GM06990 (cell line): ENCODE measurements at regions not wholly inside any gene's neighbourhood (a gene's known extent, or its start where the extent isn't known, plus 50 kb on each side); places are given as distances from the start of the nearest gene placed in this dataset.
"Not testable (repeated sequence)": the region's sequence is repeated elsewhere in the genome, so short reads cannot be mapped to it uniquely, and the experiment has no call there.

Experiments
- DNase-seq: peaks from one replicate; pipeline ENCODE4 v3.0.0-alpha.2; 2011; ENCODE audit not compliant: insufficient read length; ENCODE audit errors: extremely low read depth
- H3K27me3 ChIP-seq: replicated peaks from 2 replicates; pipeline ENCODE4 v1.6.0; 2011; ENCODE audit warnings: low read length; ENCODE audit not compliant: control insufficient read depth, insufficient read depth
- H3K36me3 ChIP-seq: 2 replicates; pipeline ENCODE4 v1.5.1; 2011; ENCODE audit warnings: low read length; ENCODE audit not compliant: control insufficient read depth, insufficient read depth
- H3K4me3 ChIP-seq: replicated peaks from 2 replicates; pipeline ENCODE4 v1.5.1; 2011; ENCODE audit warnings: low read depth, mild to moderate bottlenecking, control low read depth, low read length
- TF ChIP-seq, protein P1 (sequence below): IDR thresholded peaks from 2 replicates; pipeline ENCODE4 v1.5.1; 2011; ENCODE audit warnings: low read length, control low read depth, mild to moderate bottlenecking, inconsistent platforms; ENCODE audit not compliant: insufficient read depth, poor library complexity, severe bottlenecking

DNA sequence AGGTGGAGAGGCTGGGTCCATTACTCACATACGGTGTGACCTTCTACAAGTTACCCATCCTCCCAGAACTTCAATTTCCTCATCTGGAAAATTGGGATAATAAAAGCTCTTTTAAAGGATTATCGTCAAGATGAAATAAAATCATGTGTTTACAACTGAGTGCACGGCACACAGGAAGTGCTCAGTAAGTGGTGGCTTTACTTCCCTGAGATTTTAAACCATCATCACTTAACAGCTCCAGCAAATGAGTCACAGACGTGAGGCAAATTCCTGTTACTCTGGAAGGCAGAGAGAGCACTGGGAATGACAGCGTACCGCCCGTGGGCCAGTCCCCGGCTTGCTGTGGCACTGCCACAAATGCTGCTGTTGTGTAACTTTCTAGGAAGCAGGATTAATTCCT is 64.1 kb downstream of the MRPL57 start:
- Histone ChIP-seq H3K27me3 (no peaks in the 10 kb centered on the region), H3K4me3 (no peak overlapping the region), H3K36me3 (no peaks in the 10 kb centered on the region)
- TF ChIP-seq, protein P1, sequence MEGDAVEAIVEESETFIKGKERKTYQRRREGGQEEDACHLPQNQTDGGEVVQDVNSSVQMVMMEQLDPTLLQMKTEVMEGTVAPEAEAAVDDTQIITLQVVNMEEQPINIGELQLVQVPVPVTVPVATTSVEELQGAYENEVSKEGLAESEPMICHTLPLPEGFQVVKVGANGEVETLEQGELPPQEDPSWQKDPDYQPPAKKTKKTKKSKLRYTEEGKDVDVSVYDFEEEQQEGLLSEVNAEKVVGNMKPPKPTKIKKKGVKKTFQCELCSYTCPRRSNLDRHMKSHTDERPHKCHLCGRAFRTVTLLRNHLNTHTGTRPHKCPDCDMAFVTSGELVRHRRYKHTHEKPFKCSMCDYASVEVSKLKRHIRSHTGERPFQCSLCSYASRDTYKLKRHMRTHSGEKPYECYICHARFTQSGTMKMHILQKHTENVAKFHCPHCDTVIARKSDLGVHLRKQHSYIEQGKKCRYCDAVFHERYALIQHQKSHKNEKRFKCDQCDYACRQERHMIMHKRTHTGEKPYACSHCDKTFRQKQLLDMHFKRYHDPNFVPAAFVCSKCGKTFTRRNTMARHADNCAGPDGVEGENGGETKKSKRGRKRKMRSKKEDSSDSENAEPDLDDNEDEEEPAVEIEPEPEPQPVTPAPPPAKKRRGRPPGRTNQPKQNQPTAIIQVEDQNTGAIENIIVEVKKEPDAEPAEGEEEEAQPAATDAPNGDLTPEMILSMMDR, result no peak
- DNase-seq, result no peak

DNA sequence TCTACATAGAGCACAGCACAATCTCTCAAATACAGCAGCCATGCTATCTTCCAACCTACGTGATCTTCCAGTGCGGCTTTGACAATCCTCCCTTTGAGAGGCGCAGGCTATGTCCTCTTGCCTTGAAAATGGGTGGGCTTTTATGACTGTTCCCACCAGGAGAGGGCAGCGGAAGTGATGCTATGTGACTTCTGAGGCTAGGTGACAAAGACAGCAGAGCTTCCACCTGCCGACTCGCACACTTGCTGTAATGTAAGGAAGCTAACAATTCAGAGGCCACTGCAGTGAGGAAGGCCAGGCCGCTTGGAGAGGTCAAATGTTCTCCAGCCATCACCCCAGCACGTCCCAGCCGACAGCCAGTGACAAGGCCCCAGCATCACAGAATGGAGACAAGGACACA is 65.8 kb downstream of the MRPL57 start:
- H3K4me3 ChIP-seq, result no peak overlapping the region
- H3K27me3 ChIP-seq, result no peaks in the 10 kb centered on the region
- TF ChIP-seq, protein P1, result no peak
- no peaks in the 10 kb centered on the region for H3K36me3 ChIP-seq
- no peak for DNase-seq

DNA sequence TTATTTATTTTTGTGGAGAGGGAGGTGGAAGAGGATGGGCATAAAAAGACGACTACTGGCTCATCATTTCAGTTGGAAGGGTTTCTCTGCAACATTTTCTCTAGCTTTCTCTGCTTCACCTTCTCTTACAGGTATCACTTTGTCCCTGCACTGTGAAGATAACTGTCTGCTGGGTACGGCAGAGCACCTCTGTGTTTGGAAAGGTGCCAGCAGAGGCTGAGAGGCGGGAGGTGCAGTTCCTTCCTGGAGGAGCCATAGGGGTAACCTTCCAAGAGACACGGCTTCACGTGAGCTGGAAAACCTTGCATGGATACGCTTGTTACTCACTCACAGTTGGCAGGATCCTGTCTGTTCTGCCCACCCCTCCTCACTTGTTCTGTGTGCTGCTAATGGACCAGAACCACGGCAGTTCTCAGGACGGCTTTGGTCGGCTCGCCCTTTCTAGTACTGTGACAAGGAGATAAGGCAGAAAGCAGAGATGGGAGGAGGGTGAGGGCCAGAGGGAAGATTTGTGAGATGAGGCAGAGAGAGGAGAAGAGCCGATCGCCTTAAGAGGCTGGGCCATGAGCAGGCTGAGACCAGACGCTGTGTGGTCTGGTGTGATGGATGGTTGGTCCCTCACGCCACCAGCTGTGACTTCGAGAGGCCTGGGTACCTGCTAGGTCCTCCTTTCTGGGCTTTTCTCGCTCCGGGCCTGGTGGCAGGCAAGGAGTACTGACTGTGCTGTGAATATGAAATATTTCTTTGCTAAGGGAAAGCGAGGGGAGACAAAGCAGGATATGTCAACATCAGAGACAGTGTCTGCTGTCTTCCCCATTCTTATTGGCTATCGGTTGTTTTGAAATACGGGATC is 66.8 kb downstream of the MRPL57 start:
- DNase-seq, result no peak
- H3K4me3 ChIP-seq, result no peak overlapping the region
- H3K36me3 ChIP-seq, result no peaks in the 10 kb centered on the region
- H3K27me3 ChIP-seq, result no peaks in the 10 kb centered on the region
- TF ChIP-seq, protein P1, result no peak

DNA sequence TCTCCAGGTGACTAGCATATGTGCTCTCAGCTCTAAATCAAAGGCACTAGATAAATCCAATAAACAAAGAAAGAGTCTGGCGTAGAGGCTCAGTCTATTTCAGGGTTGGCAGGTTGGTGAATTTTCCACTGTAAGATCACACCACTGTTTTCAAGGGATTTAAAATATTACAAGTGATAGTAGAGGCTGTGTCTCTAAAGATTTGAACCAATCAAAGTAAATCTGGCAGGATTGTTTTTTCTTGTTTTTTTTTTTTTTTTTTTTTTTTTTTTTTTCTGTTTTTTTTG is 67.4 kb downstream of the MRPL57 start:
- not testable (repeated sequence) for H3K36me3 ChIP-seq, H3K27me3 ChIP-seq, DNase-seq, H3K4me3 ChIP-seq

DNA sequence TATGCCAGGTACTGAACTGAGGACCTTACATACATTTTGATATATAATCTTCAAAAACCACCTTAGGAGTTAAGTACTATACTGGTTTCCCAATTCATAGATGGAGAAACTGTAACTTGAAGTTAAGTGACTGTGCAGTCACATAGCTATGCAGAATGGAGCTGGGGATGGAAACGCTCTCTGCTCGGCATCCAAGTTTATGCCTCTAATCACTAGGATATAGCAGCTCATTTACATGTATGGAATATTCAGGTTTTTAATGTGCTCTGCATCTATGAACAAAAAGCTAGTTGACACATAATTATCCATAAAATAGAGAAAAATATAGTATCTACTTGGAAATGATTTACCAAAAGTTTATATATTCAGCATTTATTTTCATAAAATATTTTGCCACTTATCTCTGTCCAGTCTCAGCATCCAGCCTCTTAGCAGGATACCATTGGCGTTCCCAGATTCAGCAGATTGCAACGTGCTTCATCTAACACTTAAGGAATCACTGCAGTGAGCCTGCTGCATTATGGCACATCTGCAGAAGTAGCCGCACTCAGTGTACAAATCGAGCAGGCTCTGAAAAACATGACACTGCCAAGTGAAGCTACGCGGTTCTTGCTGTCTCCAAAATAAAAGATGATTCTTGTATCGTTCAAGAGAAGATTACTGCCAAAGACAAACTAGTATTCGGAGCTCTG is 70.4 kb downstream of the MRPL57 start:
- DNase-seq, result no peak
- no peaks in the 10 kb centered on the region; the same call in 1 of the 2 replicates for H3K27me3 ChIP-seq
- no peak overlapping the region for H3K4me3 ChIP-seq
- TF ChIP-seq, protein P1, result no peak
- no peaks in the 10 kb centered on the region for H3K36me3 ChIP-seq

DNA sequence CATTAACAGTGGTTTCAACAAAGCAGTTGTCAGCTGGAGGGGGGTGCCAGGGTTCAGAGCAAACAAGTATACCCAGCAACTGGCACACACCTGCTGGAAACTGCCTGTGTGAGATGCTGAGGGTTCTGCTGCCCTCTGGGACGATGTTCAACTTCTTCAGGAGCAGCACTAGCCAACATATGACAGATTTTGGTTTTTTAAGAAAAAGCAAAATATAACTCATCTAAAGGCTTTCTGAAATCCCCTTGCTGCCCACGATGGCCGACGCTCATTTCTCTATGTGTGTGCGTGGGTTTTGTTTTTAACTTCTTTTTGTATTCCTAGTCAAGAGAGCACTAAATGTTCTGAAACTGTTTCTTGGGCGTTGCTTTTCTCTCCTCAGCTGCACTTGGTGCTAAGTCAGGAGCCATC is 79.9 kb downstream of the MRPL57 start:
- H3K27me3 ChIP-seq, result no peaks in the 10 kb centered on the region
- DNase-seq, result no peak
- H3K4me3 ChIP-seq, result no peak overlapping the region
- no peaks in the 10 kb centered on the region for H3K36me3 ChIP-seq
- TF ChIP-seq, protein P1, result no peak
